Calu3 (cell line): ENCODE measurements at regions not wholly inside any gene's neighbourhood (a gene's known extent, or its start where the extent isn't known, plus 50 kb on each side); places are given as distances from the start of the nearest gene placed in this dataset.

Source experiments
- BruUV-seq: library from RNA; stranded (reverse); fragments of 400-500 nt; replicated peaks from 2 replicates; lab custom pipeline; 2021; lab: Mats Ljungman, UMichigan
- CTCF ChIA-PET: fragments of 300-600 bp; sonication (Branson Sonifier 250); formaldehyde crosslinking; loops from one replicate; lab custom pipeline; 2022; ENCODE audit warnings: antibody characterized with exemption; lab: Charles Lee
- DNase-seq: peaks from one replicate; pipeline ENCODE4 v3.0.0; 2022
- H3K27ac Mint-ChIP-seq: one replicate; pipeline ENCODE4 v1.8.0; 2022; ENCODE audit warnings: mixed read lengths; ENCODE audit not compliant: unreplicated experiment
- H3K27me3 Mint-ChIP-seq: one replicate; pipeline ENCODE4 v1.8.0; 2022; ENCODE audit warnings: mixed read lengths; ENCODE audit not compliant: unreplicated experiment
- H3K36me3 Mint-ChIP-seq: one replicate; pipeline ENCODE4 v1.8.0; 2022; ENCODE audit warnings: mild to moderate bottlenecking, moderate library complexity, mixed read lengths; ENCODE audit not compliant: insufficient read depth, unreplicated experiment
- H3K4me1 Mint-ChIP-seq: one replicate; pipeline ENCODE4 v1.8.0; 2022; ENCODE audit warnings: mild to moderate bottlenecking, low read depth, mixed read lengths; ENCODE audit not compliant: unreplicated experiment
- H3K4me3 Mint-ChIP-seq: one replicate; pipeline ENCODE4 v1.8.0; 2022; ENCODE audit warnings: mild to moderate bottlenecking, low read depth, moderate library complexity, mixed read lengths; ENCODE audit not compliant: unreplicated experiment
- H3K9me3 Mint-ChIP-seq: one replicate; pipeline ENCODE4 v1.8.0; 2022; ENCODE audit warnings: low read depth, mixed read lengths; ENCODE audit not compliant: unreplicated experiment
- CTCF ChIP-seq: fragments of 200-600 bp; IDR thresholded peaks from one replicate; pipeline ENCODE4 v1.8.0; 2022; ENCODE audit warnings: antibody characterized with exemption; ENCODE audit not compliant: unreplicated experiment
- intact Hi-C: fragments of 100-400 bp; cut with micrococcal nuclease; formaldehyde crosslinking; loops from one replicate; pipeline ENCODE4 v1.10.0; 2022; ENCODE audit not compliant: unreplicated experiment

DNA sequence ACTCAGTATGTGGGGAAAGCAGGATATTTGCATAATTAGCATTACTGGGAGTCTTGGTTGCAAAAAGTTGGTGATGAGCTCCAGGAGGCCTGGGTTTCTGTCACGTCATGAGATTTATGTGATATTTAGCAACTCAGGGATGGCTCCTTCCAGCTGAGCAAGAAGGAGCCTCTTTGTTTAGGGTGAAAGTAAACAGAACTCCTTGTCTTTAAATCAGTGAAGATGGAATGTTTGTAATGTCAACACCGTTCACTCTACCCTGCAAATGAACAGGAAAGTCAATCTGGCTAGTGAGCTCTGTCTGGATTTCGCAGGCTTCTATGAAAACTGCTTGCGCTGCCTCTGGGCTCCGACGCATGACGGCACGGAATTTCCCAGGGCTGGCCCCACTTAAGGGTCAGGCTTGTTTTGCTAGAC, 86.9 kb downstream of the PXDC1 start:
- H3K27me3 Mint-ChIP-seq, result peaks cover 42% of the 10 kb centered on the region
- DNase-seq, result no peak
- no peaks in the 10 kb centered on the region for H3K36me3 Mint-ChIP-seq
- peaks cover 5% of the 10 kb centered on the region for H3K9me3 Mint-ChIP-seq
- no peak overlapping the region for H3K27ac Mint-ChIP-seq
- no TSS peak for BruUV-seq
- H3K4me1 Mint-ChIP-seq, result no peaks in the 10 kb centered on the region
- intact Hi-C loops, result no loop called here
- CTCF ChIA-PET, result no interaction called here
- no peak for TF ChIP-seq CTCF
- H3K4me3 Mint-ChIP-seq, result no peak overlapping the region

GRCh38 chr6:3663811-3664210, 87.7 kb downstream of the PXDC1 start:
- H3K36me3 Mint-ChIP-seq, result no peaks in the 10 kb centered on the region
- no peaks in the 10 kb centered on the region for H3K4me1 Mint-ChIP-seq
- no peak overlapping the region for H3K27ac Mint-ChIP-seq
- CTCF ChIA-PET, result no interaction called here
- no peak overlapping the region for H3K4me3 Mint-ChIP-seq
- H3K27me3 Mint-ChIP-seq, result peaks cover 42% of the 10 kb centered on the region
- TF ChIP-seq CTCF, result no peak
- BruUV-seq, result no TSS peak
- intact Hi-C loops, result no loop called here
- no peak for DNase-seq
- peaks cover 5% of the 10 kb centered on the region for H3K9me3 Mint-ChIP-seq

GRCh38 chr6:3663081-3663480, 88.4 kb downstream of the PXDC1 start:
- TF ChIP-seq CTCF, result no peak
- no peak for DNase-seq
- BruUV-seq, result no TSS peak
- intact Hi-C loops, result no loop called here
- peaks cover 47% of the 10 kb centered on the region for H3K27me3 Mint-ChIP-seq
- CTCF ChIA-PET, result no interaction called here
- no peak overlapping the region for H3K4me3 Mint-ChIP-seq
- H3K27ac Mint-ChIP-seq, result no peak overlapping the region
- no peaks in the 10 kb centered on the region for H3K36me3 Mint-ChIP-seq
- H3K4me1 Mint-ChIP-seq, result no peaks in the 10 kb centered on the region
- H3K9me3 Mint-ChIP-seq, result peaks cover 5% of the 10 kb centered on the region

DNA sequence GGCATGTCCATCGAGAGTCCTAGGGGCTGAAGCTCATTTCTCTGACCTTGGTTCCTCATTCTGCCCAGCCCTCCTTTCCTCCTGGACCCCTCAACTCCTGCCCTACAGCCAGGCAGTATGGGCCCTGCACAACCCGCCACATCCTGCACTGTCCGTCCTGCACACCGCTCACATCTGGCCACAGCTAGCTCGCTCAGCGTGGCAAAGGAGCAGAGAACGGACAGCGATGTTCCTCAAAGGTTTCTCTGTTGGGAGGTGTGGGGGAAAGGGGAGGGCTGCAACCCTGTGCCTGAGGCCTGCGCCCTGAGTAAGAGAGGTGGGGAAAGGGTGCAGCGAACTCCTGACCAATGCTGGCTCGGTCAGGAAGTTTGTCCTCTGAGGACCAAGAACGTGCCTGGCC, 90.1 kb downstream of the PXDC1 start:
- no peak for TF ChIP-seq CTCF
- Mint-ChIP-seq H3K9me3 (no peaks in the 10 kb centered on the region), H3K36me3 (no peaks in the 10 kb centered on the region), H3K4me1 (no peaks in the 10 kb centered on the region), H3K27me3 (peaks cover 50% of the 10 kb centered on the region), H3K4me3 (no peak overlapping the region), H3K27ac (no peak overlapping the region)
- CTCF ChIA-PET, result no interaction called here
- intact Hi-C loops, result no loop called here
- no peak for DNase-seq
- no TSS peak for BruUV-seq
